HCT116 (cell line): ENCODE measurements at regions not wholly inside any gene's neighbourhood (a gene's known extent, or its start where the extent isn't known, plus 50 kb on each side); places are given as distances from the start of the nearest gene placed in this dataset.

ENCODE experiments used
- ATAC-seq: fragments of 200-7000 bp; cut with Tn5 transposase; 2 replicates; pipeline ENCODE4 v1.9.1; 2020; ENCODE audit warnings: mild to moderate bottlenecking, moderate library complexity
- BruUV-seq: library from RNA; stranded (reverse); fragments of 400-500 nt; replicated peaks from 2 replicates; lab custom pipeline; 2021; lab: Mats Ljungman, UMichigan
- CTCF ChIA-PET: fragments of 300-600 bp; sonication (Branson Sonifier 250); formaldehyde crosslinking; loops from one replicate; lab custom pipeline; 2021; ENCODE audit warnings: antibody characterized with exemption; lab: Charles Lee
- POLR2A ChIA-PET: fragments of 300-600, 350-600 bp; sonication (Branson Sonifier 250); formaldehyde crosslinking; loops from one replicate; lab custom pipeline; 2021; ENCODE audit warnings: antibody characterized with exemption; lab: Charles Lee
- RAD21 ChIA-PET, 2 experiments: fragments of 300-600 bp; sonication (Branson Sonifier 250); formaldehyde crosslinking; loops; one replicate each; lab custom pipeline; 2023; ENCODE audit warnings: low total read pairs in 2 of 2; ENCODE audit not compliant: uncharacterized antibody in 2 of 2, unreplicated experiment in 2 of 2, low non-redundant PET in 1 of 2; lab: Charles Lee
- DNase-seq: peaks from one replicate; pipeline ENCODE4 v3.0.0-alpha.2; 2010; ENCODE audit warnings: low read depth, low spot score
- H2AFZ ChIP-seq: fragments of 200-600 bp; shearing (Covaris generic), sonication (generic); 2 replicates; pipeline ENCODE4 v1.6.1; 2017; ENCODE audit warnings: low read depth, mixed run types, mixed read lengths, antibody characterized with exemption, low read length; ENCODE audit not compliant: poor library complexity, severe bottlenecking
- H3K27ac ChIP-seq: 2 replicates; pipeline ENCODE4 v1.5.1; 2012; ENCODE audit warnings: low read depth, low read length
- H3K27me3 ChIP-seq: fragments of 200-600 bp; sonication (generic); 2 replicates; pipeline ENCODE4 v1.6.1; 2016; ENCODE audit warnings: mixed run types, low read length, mixed read lengths; ENCODE audit not compliant: insufficient read depth
- H3K36me3 ChIP-seq, 2 experiments: fragments of 200-500 bp in 1 of 2; fragments of 200-600 bp in 1 of 2; sonication (Bioruptor generic) in 1 of 2; sonication (generic) in 1 of 2; 2 replicates each; pipeline versions ENCODE4 v1.5.1 to v1.6.1; 2014 to 2016; ENCODE audit warnings: low read length in 2 of 2, inconsistent platforms in 1 of 2, mixed read lengths in 1 of 2, mixed run types in 1 of 2; ENCODE audit not compliant: insufficient read depth in 2 of 2, control insufficient read depth in 1 of 2
- H3K4me1 ChIP-seq, 2 experiments: fragments of 200-600 bp in 1 of 2; sonication (generic) in 1 of 2; 2 replicates each; pipeline versions ENCODE4 v1.5.1 to v1.6.1; 2012 to 2017; ENCODE audit warnings: low read length in 2 of 2, inconsistent platforms in 1 of 2, mild to moderate bottlenecking in 1 of 2, mixed read lengths in 1 of 2, mixed run types in 1 of 2, moderate library complexity in 1 of 2; ENCODE audit not compliant: insufficient read depth in 2 of 2, control insufficient read depth in 1 of 2
- H3K4me2 ChIP-seq: fragments of 200-600 bp; sonication (generic); 2 replicates; pipeline ENCODE4 v1.6.1; 2017; ENCODE audit warnings: mixed run types, low read length, mixed read lengths
- H3K4me3 ChIP-seq, 2 experiments: fragments of 200-600 bp in 1 of 2; sonication (generic) in 1 of 2; replicated peaks in 1 of 2; 2 replicates each; pipeline ENCODE4 v1.5.1; 2011 to 2016; ENCODE audit warnings: low read length in 2 of 2, control low read depth in 1 of 2, low read depth in 1 of 2, mild to moderate bottlenecking in 1 of 2, mixed read lengths in 1 of 2, mixed run types in 1 of 2
- H3K79me2 ChIP-seq: fragments of 200-600 bp; sonication (generic); 2 replicates; pipeline ENCODE4 v1.6.1; 2017; ENCODE audit warnings: mild to moderate bottlenecking, mixed run types, low read length, moderate library complexity, mixed read lengths; ENCODE audit not compliant: insufficient read depth
- H3K9ac ChIP-seq: fragments of 200-600 bp; sonication (generic); 2 replicates; pipeline ENCODE4 v1.6.1; 2016; ENCODE audit warnings: low read length, mixed read lengths
- H3K9me2 ChIP-seq: fragments of 200-600 bp; sonication (generic), shearing (Covaris generic); 2 replicates; pipeline ENCODE4 v1.6.1; 2017; ENCODE audit warnings: mixed run types, mild to moderate bottlenecking, moderate library complexity; ENCODE audit not compliant: insufficient read depth
- H3K9me3 ChIP-seq, 2 experiments: fragments of 200-500 bp in 1 of 2; fragments of 200-600 bp in 1 of 2; sonication (Bioruptor generic) in 1 of 2; sonication (generic) in 1 of 2; 2 replicates each; pipeline ENCODE4 v1.6.1; 2014 to 2017; ENCODE audit warnings: low read length in 2 of 2, mixed read lengths in 2 of 2, inconsistent platforms in 1 of 2, low read depth in 1 of 2, mild to moderate bottlenecking in 1 of 2, mixed run types in 1 of 2, moderate library complexity in 1 of 2; ENCODE audit not compliant: control insufficient read depth in 1 of 2, insufficient read depth in 1 of 2
- H4K20me1 ChIP-seq: fragments of 200-600 bp; sonication (generic), shearing (Covaris generic); 2 replicates; pipeline ENCODE4 v1.6.1; 2017; ENCODE audit warnings: mixed run types, mild to moderate bottlenecking, moderate library complexity; ENCODE audit not compliant: insufficient read depth
- CTCF ChIP-seq, 3 experiments: fragments of 200-600 bp in 1 of 3; sonication (generic) in 1 of 3; IDR thresholded peaks in 2 of 3; conservative IDR thresholded peaks in 1 of 3; 2 replicates each; pipeline ENCODE4 v1.5.1; 2012 to 2017; ENCODE audit warnings: low read depth in 2 of 3, low read length in 2 of 3, antibody characterized with exemption in 1 of 3, borderline replicate concordance in 1 of 3, control low read depth in 1 of 3, mild to moderate bottlenecking in 1 of 3, mixed read lengths in 1 of 3, mixed run types in 1 of 3, moderate library complexity in 1 of 3; ENCODE audit not compliant: insufficient read depth in 1 of 3
- EZH2phosphoT487 ChIP-seq: fragments of 200-600 bp; IDR thresholded peaks from 2 replicates; pipeline ENCODE4 v1.6.1; 2018; ENCODE audit warnings: antibody characterized with exemption, borderline replicate concordance
- FOSL1 ChIP-seq: IDR thresholded peaks from 2 replicates; pipeline ENCODE4 v1.6.1; 2012; ENCODE audit warnings: low read depth
- POLR2A ChIP-seq: IDR thresholded peaks from 2 replicates; pipeline ENCODE4 v1.7.0; 2011; ENCODE audit warnings: borderline replicate concordance; ENCODE audit not compliant: insufficient read depth, insufficient read length; ENCODE audit errors: extremely low read depth
- POLR2AphosphoS5 ChIP-seq: IDR thresholded peaks from 2 replicates; pipeline ENCODE4 v1.6.1; 2011; ENCODE audit warnings: mild to moderate bottlenecking, low read depth, low read length, moderate library complexity
- REST ChIP-seq: IDR thresholded peaks from 2 replicates; pipeline ENCODE4 v1.6.1; 2012; ENCODE audit warnings: low read depth
- SIN3A ChIP-seq: IDR thresholded peaks from 2 replicates; pipeline ENCODE4 v1.6.1; 2012; ENCODE audit warnings: low read depth
- SRF ChIP-seq: IDR thresholded peaks from 2 replicates; pipeline ENCODE4 v1.6.1; 2012; ENCODE audit warnings: low read depth
- TCF7L2 ChIP-seq: IDR thresholded peaks from 2 replicates; pipeline ENCODE4 v1.7.0; 2011; ENCODE audit warnings: borderline replicate concordance, inconsistent platforms; ENCODE audit not compliant: insufficient read depth, insufficient read length; ENCODE audit errors: extremely low read depth
- YY1 ChIP-seq: IDR thresholded peaks from 2 replicates; pipeline ENCODE4 v1.6.1; 2011; ENCODE audit warnings: low read length, low read depth, moderate library complexity, mild to moderate bottlenecking; ENCODE audit not compliant: insufficient replicate concordance; ENCODE audit errors: extremely low read depth
- intact Hi-C: fragments of 100-400 bp; cut with micrococcal nuclease; formaldehyde crosslinking; loops from 2 replicates; pipeline ENCODE4 v1.10.0; 2022

GRCh38 chr2:234703258-234703657 lies 206.4 kb upstream of the ARL4C start (continued):
- TF ChIP-seq CTCF (IDR thresholded peaks at IDR 0.05 in 2 of 3, conservative IDR thresholded peaks at IDR 0.05 in 1 of 3; ENCODE audit: borderline replicate concordance in 1 of 3, insufficient read depth in 1 of 3, low read depth in 2 of 3, low read length in 2 of 3) = no peak

- no peak overlapping the region for H2AFZ ChIP-seq
- no peak overlapping the region for H3K4me3 ChIP-seq
- no peaks in the 10 kb centered on the region for H3K36me3 ChIP-seq
- ChIA-PET CTCF (no interaction called here), RAD21 (no interaction called here), POLR2A (no interaction called here)
- DNase-seq (no peak), ATAC-seq (no peak)
- no peak overlapping the region for H3K9ac ChIP-seq
- no peaks in the 10 kb centered on the region for H3K9me2 ChIP-seq
- H3K9me3 ChIP-seq = peaks cover 0 to 6% of the 10 kb centered on the region in 2 experiments; a peak in 1 of 4 replicates
- no peaks in the 10 kb centered on the region for H3K79me2 ChIP-seq
- peaks cover 0 to 6% of the 10 kb centered on the region in 2 experiments; a peak in 2 of 4 replicates for H3K4me1 ChIP-seq
- H4K20me1 ChIP-seq = no peaks in the 10 kb centered on the region
- no peak for TF ChIP-seq SRF
- no peak for TF ChIP-seq TCF7L2
- TF ChIP-seq EZH2phosphoT487 = no peak
- TF ChIP-seq SIN3A = no peak
- TF ChIP-seq POLR2AphosphoS5 = no peak
- TF ChIP-seq REST = no peak
- TF ChIP-seq FOSL1 = no peak
- TF ChIP-seq YY1 = no peak
- no peak for TF ChIP-seq POLR2A
- intact Hi-C loops = no loop called here
- no peak overlapping the region for H3K4me2 ChIP-seq
- BruUV-seq = no TSS peak
- no peak overlapping the region for H3K27ac ChIP-seq
- no peaks in the 10 kb centered on the region for H3K27me3 ChIP-seq
Observed at GRCh38 chr2:234702731-234703225, 205.9 kb upstream of the ARL4C start.
